ENCODE measurements at regions not wholly inside any gene's neighbourhood (a gene's known extent, or its start where the extent isn't known, plus 50 kb on each side); places are given as distances from the start of the nearest gene placed in this dataset.

- no peaks in the 10 kb centered on the region for H3K9me2 ChIP-seq (replicated peaks; ENCODE audit: control insufficient read depth, low read length)
- no peak overlapping the region for H3K27ac ChIP-seq (ENCODE audit: low read depth, low read length)
- H3K4me3 ChIP-seq (ENCODE audit: low read length) = no peak overlapping the region
- no peaks in the 10 kb centered on the region for H3K36me3 ChIP-seq (ENCODE audit: control insufficient read depth, low read length)
- no peaks in the 10 kb centered on the region for H3K9me3 ChIP-seq (ENCODE audit: control insufficient read depth, insufficient read depth, low read length)
- TF ChIP-seq EZH2phosphoT487 (IDR thresholded peaks at IDR 0.05; ENCODE audit: borderline replicate concordance, low read length) = no peak
- TF ChIP-seq CTCF (IDR thresholded peaks at IDR 0.05; ENCODE audit: low read depth, low read length, poor library complexity, severe bottlenecking) = no peak
- no peaks in the 10 kb centered on the region for H3K27me3 ChIP-seq (ENCODE audit: control insufficient read depth, low read length)
- peaks cover 4% of the 10 kb centered on the region; the same call in 1 of the 2 replicates for H4K20me1 ChIP-seq (ENCODE audit: control insufficient read depth, insufficient read depth, low read depth, low read length)
- no peaks in the 10 kb centered on the region for H3K79me2 ChIP-seq (ENCODE audit: control insufficient read depth, low read length)
- H3F3A ChIP-seq (ENCODE audit: control insufficient read depth, insufficient read depth) = no peaks in the 10 kb centered on the region
- H3K4me2 ChIP-seq (ENCODE audit: low read length) = no peak overlapping the region
- H3K4me1 ChIP-seq (ENCODE audit: control insufficient read depth, low read length) = peaks cover 5% of the 10 kb centered on the region
Observed at GRCh38 chr16:85524630-85525419, 88.3 kb upstream of the GSE1 start.

GRCh38 chr16:85525420-85526184 is 87.5 kb upstream of the GSE1 start:
- H3K27ac ChIP-seq (ENCODE audit: low read depth, low read length) = no peak overlapping the region
- H3K9me3 ChIP-seq (ENCODE audit: control insufficient read depth, insufficient read depth, low read length) = no peaks in the 10 kb centered on the region
- TF ChIP-seq CTCF (IDR thresholded peaks at IDR 0.05; ENCODE audit: low read depth, low read length, poor library complexity, severe bottlenecking) (no peak), EZH2phosphoT487 (IDR thresholded peaks at IDR 0.05; ENCODE audit: borderline replicate concordance, low read length) (no peak)
- peaks cover 4% of the 10 kb centered on the region; the same call in 1 of the 2 replicates for H4K20me1 ChIP-seq (ENCODE audit: control insufficient read depth, insufficient read depth, low read depth, low read length)
- H3F3A ChIP-seq (ENCODE audit: control insufficient read depth, insufficient read depth) = no peaks in the 10 kb centered on the region
- H3K4me2 ChIP-seq (ENCODE audit: low read length) = no peak overlapping the region
- H3K4me3 ChIP-seq (ENCODE audit: low read length) = no peak overlapping the region
- peaks cover 5% of the 10 kb centered on the region for H3K4me1 ChIP-seq (ENCODE audit: control insufficient read depth, low read length)
- no peaks in the 10 kb centered on the region for H3K36me3 ChIP-seq (ENCODE audit: control insufficient read depth, low read length)
- no peaks in the 10 kb centered on the region for H3K9me2 ChIP-seq (replicated peaks; ENCODE audit: control insufficient read depth, low read length)
- H3K79me2 ChIP-seq (ENCODE audit: control insufficient read depth, low read length) = no peaks in the 10 kb centered on the region
- no peaks in the 10 kb centered on the region for H3K27me3 ChIP-seq (ENCODE audit: control insufficient read depth, low read length)

GRCh38 chr16:85526185-85526974 is 86.7 kb upstream of the GSE1 start:
- no peak for TF ChIP-seq EZH2phosphoT487 (IDR thresholded peaks at IDR 0.05; ENCODE audit: borderline replicate concordance, low read length)
- TF ChIP-seq CTCF (IDR thresholded peaks at IDR 0.05; ENCODE audit: low read depth, low read length, poor library complexity, severe bottlenecking) = no peak
- Histone ChIP-seq H4K20me1 (ENCODE audit: control insufficient read depth, insufficient read depth, low read depth, low read length) (peaks cover 4% of the 10 kb centered on the region; the same call in 1 of the 2 replicates), H3K4me1 (ENCODE audit: control insufficient read depth, low read length) (peaks cover 5% of the 10 kb centered on the region), H3F3A (ENCODE audit: control insufficient read depth, insufficient read depth) (no peaks in the 10 kb centered on the region), H3K79me2 (ENCODE audit: control insufficient read depth, low read length) (no peaks in the 10 kb centered on the region), H3K27ac (ENCODE audit: low read depth, low read length) (no peak overlapping the region), H3K4me2 (ENCODE audit: low read length) (no peak overlapping the region), H3K36me3 (ENCODE audit: control insufficient read depth, low read length) (no peaks in the 10 kb centered on the region), H3K27me3 (ENCODE audit: control insufficient read depth, low read length) (0 out of 2 replicates have a peak, but pooled peaks cover 2% of the 10 kb centered on the region), H3K9me3 (ENCODE audit: control insufficient read depth, insufficient read depth, low read length) (no peaks in the 10 kb centered on the region), H3K9me2 (replicated peaks; ENCODE audit: control insufficient read depth, low read length) (no peaks in the 10 kb centered on the region), H3K4me3 (ENCODE audit: low read length) (no peak overlapping the region)
